ENCODE measurements at regions not wholly inside any gene's neighbourhood (a gene's known extent, or its start where the extent isn't known, plus 50 kb on each side); places are given as distances from the start of the nearest gene placed in this dataset.

DNA sequence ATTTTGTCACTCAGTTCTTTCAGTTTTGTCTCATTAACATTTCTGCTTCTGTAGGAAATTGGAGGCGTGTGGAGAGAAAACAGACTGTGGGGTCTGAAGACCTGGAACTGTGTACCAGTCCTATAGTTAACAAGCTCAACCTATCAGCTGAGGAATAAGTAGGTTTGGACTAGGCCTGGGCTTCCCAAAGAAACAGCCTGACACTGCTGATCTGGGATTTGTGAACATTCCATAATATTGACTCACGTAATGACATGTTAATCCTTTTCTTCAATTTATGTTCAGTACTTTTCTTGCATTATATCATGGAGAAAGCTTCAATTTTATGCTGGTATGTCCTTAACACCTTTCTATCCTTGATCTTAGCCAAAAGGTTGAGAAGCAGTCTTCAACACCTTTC lies 181.6 kb upstream of the RORA start (continued):
- TF ChIP-seq, protein P1, sequence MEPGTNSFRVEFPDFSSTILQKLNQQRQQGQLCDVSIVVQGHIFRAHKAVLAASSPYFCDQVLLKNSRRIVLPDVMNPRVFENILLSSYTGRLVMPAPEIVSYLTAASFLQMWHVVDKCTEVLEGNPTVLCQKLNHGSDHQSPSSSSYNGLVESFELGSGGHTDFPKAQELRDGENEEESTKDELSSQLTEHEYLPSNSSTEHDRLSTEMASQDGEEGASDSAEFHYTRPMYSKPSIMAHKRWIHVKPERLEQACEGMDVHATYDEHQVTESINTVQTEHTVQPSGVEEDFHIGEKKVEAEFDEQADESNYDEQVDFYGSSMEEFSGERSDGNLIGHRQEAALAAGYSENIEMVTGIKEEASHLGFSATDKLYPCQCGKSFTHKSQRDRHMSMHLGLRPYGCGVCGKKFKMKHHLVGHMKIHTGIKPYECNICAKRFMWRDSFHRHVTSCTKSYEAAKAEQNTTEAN (CRISPR knock-in tag; IDR thresholded peaks at IDR 0.05), result no peak
- TF ChIP-seq ZBTB21 (CRISPR knock-in tag; IDR thresholded peaks at IDR 0.05; ENCODE audit: borderline replicate concordance) (no peak), ZNF396 (CRISPR knock-in tag; IDR thresholded peaks at IDR 0.05; ENCODE audit: borderline replicate concordance) (no peak), ZNF423 (CRISPR knock-in tag; IDR thresholded peaks at IDR 0.05) (no peak), ZNF263 (CRISPR knock-in tag; IDR thresholded peaks at IDR 0.05; ENCODE audit: low read depth) (no peak)

DNA sequence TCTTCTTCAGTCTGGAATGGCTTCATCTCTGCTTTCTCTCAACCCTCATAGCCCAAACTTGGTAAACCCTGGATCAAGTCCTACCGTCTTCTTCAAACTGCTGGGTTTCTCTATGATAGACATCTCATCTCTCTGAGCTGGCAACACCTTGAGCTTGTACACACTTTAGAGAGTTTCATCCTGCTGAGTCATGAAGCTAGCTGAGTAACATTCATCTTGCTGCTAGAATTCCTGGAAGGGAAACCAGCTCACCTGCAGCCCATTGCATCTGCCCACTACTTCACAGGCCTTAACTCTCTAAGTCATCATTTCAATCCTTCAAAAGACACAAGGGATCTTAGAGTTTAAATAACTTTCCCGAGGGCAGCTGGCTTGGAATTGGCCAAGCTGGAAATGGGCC lies 175.5 kb upstream of the RORA start:
- Mint-ChIP-seq H3K27ac (no peak overlapping the region), H3K36me3 (no peaks in the 10 kb centered on the region), H3K4me1 (no peaks in the 10 kb centered on the region), H3K27me3 (ENCODE audit: low read depth) (peaks cover 3% of the 10 kb centered on the region), H3K9me3 (no peaks in the 10 kb centered on the region; the same call in 1 of the 2 replicates), H3K4me3 (no peak overlapping the region)
- CTCF ChIA-PET, result no interaction called here
- POLR2A ChIA-PET, result no interaction called here
- DNase-seq (ENCODE audit: low spot score), result no peak
- TF ChIP-seq NR2C2 (CRISPR knock-in tag; IDR thresholded peaks at IDR 0.05) (no peak), TEAD1 (CRISPR knock-in tag; IDR thresholded peaks at IDR 0.05) (no peak), ERG (CRISPR knock-in tag; IDR thresholded peaks at IDR 0.05) (no peak), ZNF416 (CRISPR knock-in tag; IDR thresholded peaks at IDR 0.05) (no peak), ZNF396 (CRISPR knock-in tag; IDR thresholded peaks at IDR 0.05; ENCODE audit: borderline replicate concordance) (no peak), AR (CRISPR knock-in tag; IDR thresholded peaks at IDR 0.05) (no peak)
- TF ChIP-seq, protein P2, sequence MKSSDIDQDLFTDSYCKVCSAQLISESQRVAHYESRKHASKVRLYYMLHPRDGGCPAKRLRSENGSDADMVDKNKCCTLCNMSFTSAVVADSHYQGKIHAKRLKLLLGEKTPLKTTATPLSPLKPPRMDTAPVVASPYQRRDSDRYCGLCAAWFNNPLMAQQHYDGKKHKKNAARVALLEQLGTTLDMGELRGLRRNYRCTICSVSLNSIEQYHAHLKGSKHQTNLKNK (CRISPR knock-in tag; IDR thresholded peaks at IDR 0.05), result no peak
- TF ChIP-seq, protein P3, sequence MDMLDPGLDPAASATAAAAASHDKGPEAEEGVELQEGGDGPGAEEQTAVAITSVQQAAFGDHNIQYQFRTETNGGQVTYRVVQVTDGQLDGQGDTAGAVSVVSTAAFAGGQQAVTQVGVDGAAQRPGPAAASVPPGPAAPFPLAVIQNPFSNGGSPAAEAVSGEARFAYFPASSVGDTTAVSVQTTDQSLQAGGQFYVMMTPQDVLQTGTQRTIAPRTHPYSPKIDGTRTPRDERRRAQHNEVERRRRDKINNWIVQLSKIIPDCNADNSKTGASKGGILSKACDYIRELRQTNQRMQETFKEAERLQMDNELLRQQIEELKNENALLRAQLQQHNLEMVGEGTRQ (CRISPR knock-in tag; IDR thresholded peaks at IDR 0.05), result no peak
- TF ChIP-seq, protein P4, sequence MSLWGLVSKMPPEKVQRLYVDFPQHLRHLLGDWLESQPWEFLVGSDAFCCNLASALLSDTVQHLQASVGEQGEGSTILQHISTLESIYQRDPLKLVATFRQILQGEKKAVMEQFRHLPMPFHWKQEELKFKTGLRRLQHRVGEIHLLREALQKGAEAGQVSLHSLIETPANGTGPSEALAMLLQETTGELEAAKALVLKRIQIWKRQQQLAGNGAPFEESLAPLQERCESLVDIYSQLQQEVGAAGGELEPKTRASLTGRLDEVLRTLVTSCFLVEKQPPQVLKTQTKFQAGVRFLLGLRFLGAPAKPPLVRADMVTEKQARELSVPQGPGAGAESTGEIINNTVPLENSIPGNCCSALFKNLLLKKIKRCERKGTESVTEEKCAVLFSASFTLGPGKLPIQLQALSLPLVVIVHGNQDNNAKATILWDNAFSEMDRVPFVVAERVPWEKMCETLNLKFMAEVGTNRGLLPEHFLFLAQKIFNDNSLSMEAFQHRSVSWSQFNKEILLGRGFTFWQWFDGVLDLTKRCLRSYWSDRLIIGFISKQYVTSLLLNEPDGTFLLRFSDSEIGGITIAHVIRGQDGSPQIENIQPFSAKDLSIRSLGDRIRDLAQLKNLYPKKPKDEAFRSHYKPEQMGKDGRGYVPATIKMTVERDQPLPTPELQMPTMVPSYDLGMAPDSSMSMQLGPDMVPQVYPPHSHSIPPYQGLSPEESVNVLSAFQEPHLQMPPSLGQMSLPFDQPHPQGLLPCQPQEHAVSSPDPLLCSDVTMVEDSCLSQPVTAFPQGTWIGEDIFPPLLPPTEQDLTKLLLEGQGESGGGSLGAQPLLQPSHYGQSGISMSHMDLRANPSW (CRISPR knock-in tag; conservative IDR thresholded peaks at IDR 0.05; ENCODE audit: low read depth), result no peak
- ATAC-seq, result no peak

GRCh38 chr15:61403884-61404283 lies 174.8 kb upstream of the RORA start:
- Mint-ChIP-seq H3K9me3 (no peaks in the 10 kb centered on the region; the same call in 1 of the 2 replicates), H3K27ac (no peak overlapping the region), H3K4me1 (no peaks in the 10 kb centered on the region), H3K4me3 (no peak overlapping the region), H3K27me3 (ENCODE audit: low read depth) (peaks cover 3% of the 10 kb centered on the region), H3K36me3 (no peaks in the 10 kb centered on the region)
- POLR2A ChIA-PET, result no interaction called here
- CTCF ChIA-PET, result no interaction called here
- DNase-seq (ENCODE audit: low spot score) (no peak), ATAC-seq (no peak)
- TF ChIP-seq ZNF671 (CRISPR knock-in tag; IDR thresholded peaks at IDR 0.05) (no peak), ETV6 (CRISPR knock-in tag; IDR thresholded peaks at IDR 0.05) (no peak), NFE2L1 (CRISPR knock-in tag; IDR thresholded peaks at IDR 0.05) (no peak), EMX1 (CRISPR knock-in tag; IDR thresholded peaks at IDR 0.05) (no peak)
- TF ChIP-seq, protein P5, sequence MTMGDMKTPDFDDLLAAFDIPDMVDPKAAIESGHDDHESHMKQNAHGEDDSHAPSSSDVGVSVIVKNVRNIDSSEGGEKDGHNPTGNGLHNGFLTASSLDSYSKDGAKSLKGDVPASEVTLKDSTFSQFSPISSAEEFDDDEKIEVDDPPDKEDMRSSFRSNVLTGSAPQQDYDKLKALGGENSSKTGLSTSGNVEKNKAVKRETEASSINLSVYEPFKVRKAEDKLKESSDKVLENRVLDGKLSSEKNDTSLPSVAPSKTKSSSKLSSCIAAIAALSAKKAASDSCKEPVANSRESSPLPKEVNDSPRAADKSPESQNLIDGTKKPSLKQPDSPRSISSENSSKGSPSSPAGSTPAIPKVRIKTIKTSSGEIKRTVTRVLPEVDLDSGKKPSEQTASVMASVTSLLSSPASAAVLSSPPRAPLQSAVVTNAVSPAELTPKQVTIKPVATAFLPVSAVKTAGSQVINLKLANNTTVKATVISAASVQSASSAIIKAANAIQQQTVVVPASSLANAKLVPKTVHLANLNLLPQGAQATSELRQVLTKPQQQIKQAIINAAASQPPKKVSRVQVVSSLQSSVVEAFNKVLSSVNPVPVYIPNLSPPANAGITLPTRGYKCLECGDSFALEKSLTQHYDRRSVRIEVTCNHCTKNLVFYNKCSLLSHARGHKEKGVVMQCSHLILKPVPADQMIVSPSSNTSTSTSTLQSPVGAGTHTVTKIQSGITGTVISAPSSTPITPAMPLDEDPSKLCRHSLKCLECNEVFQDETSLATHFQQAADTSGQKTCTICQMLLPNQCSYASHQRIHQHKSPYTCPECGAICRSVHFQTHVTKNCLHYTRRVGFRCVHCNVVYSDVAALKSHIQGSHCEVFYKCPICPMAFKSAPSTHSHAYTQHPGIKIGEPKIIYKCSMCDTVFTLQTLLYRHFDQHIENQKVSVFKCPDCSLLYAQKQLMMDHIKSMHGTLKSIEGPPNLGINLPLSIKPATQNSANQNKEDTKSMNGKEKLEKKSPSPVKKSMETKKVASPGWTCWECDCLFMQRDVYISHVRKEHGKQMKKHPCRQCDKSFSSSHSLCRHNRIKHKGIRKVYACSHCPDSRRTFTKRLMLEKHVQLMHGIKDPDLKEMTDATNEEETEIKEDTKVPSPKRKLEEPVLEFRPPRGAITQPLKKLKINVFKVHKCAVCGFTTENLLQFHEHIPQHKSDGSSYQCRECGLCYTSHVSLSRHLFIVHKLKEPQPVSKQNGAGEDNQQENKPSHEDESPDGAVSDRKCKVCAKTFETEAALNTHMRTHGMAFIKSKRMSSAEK (CRISPR knock-in tag; IDR thresholded peaks at IDR 0.05; ENCODE audit: borderline replicate concordance), result no peak
- TF ChIP-seq, protein P6, sequence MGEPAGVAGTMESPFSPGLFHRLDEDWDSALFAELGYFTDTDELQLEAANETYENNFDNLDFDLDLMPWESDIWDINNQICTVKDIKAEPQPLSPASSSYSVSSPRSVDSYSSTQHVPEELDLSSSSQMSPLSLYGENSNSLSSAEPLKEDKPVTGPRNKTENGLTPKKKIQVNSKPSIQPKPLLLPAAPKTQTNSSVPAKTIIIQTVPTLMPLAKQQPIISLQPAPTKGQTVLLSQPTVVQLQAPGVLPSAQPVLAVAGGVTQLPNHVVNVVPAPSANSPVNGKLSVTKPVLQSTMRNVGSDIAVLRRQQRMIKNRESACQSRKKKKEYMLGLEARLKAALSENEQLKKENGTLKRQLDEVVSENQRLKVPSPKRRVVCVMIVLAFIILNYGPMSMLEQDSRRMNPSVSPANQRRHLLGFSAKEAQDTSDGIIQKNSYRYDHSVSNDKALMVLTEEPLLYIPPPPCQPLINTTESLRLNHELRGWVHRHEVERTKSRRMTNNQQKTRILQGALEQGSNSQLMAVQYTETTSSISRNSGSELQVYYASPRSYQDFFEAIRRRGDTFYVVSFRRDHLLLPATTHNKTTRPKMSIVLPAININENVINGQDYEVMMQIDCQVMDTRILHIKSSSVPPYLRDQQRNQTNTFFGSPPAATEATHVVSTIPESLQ (CRISPR knock-in tag; IDR thresholded peaks at IDR 0.05), result no peak

Data from WTC11 (cell line).